ENCODE measurements at regions not wholly inside any gene's neighbourhood (a gene's known extent, or its start where the extent isn't known, plus 50 kb on each side); places are given as distances from the start of the nearest gene placed in this dataset.

GRCh38 chr14:101219896-101220703, 316.6 kb upstream of the RTL1 start:
- no peaks in the 10 kb centered on the region for H3K4me1 Mint-ChIP-seq
- no peaks in the 10 kb centered on the region for H3K27me3 ChIP-seq (ENCODE audit: insufficient read depth, low read length, poor library complexity, severe bottlenecking)
- H3K9me3 ChIP-seq (ENCODE audit: low read length): no peaks in the 10 kb centered on the region
- peaks cover 2 to 8% (median 3%) of the 10 kb centered on the region in 5 donors for H3K9me3 Mint-ChIP-seq
- H3K36me3 Mint-ChIP-seq: no peaks in the 10 kb centered on the region
- H3K27me3 Mint-ChIP-seq: peaks cover 16 to 19% of the 10 kb centered on the region in 2 donors
- no peaks in the 10 kb centered on the region for H3K36me3 ChIP-seq (ENCODE audit: insufficient read depth, low read length)
- POLR2A ChIA-PET: no interaction called here
- no peaks in the 10 kb centered on the region for H3K4me1 ChIP-seq (ENCODE audit: insufficient read depth, low read length)
- H3K27ac ChIP-seq (ENCODE audit: low read depth, low read length): no peak overlapping the region
- no peak overlapping the region for H3K4me3 Mint-ChIP-seq
- no peak for DNase-seq
- no peak overlapping the region for H3K4me3 ChIP-seq (ENCODE audit: low read length)
- no peak overlapping the region for H3K27ac Mint-ChIP-seq
- CTCF ChIA-PET: no interaction called here

GRCh38 chr14:101220921-101221510, 317.5 kb upstream of the RTL1 start:
- Histone ChIP-seq H3K36me3 (ENCODE audit: insufficient read depth, low read length) (no peaks in the 10 kb centered on the region), H3K4me1 (ENCODE audit: insufficient read depth, low read length) (no peaks in the 10 kb centered on the region), H3K9me3 (ENCODE audit: low read length) (no peaks in the 10 kb centered on the region), H3K27me3 (ENCODE audit: insufficient read depth, low read length, poor library complexity, severe bottlenecking) (no peaks in the 10 kb centered on the region), H3K4me3 (ENCODE audit: low read length) (no peak overlapping the region), H3K27ac (ENCODE audit: low read depth, low read length) (no peak overlapping the region)
- no peak overlapping the region for H3K27ac Mint-ChIP-seq
- DNase-seq: no peak
- ChIA-PET CTCF (no interaction called here), POLR2A (no interaction called here)
- H3K4me3 Mint-ChIP-seq: no peak overlapping the region
- H3K9me3 Mint-ChIP-seq: peaks cover 0 to 4% (median 0%) of the 10 kb centered on the region in 5 donors
- H3K27me3 Mint-ChIP-seq: peaks cover 18 to 19% of the 10 kb centered on the region in 2 donors
- no peaks in the 10 kb centered on the region for H3K36me3 Mint-ChIP-seq
- H3K4me1 Mint-ChIP-seq: no peaks in the 10 kb centered on the region

GRCh38 chr14:101221549-101222160, 318.1 kb upstream of the RTL1 start:
- no peak overlapping the region for H3K4me3 Mint-ChIP-seq
- no peaks in the 10 kb centered on the region for H3K36me3 Mint-ChIP-seq
- Histone ChIP-seq H3K27me3 (ENCODE audit: insufficient read depth, low read length, poor library complexity, severe bottlenecking) (no peaks in the 10 kb centered on the region), H3K4me1 (ENCODE audit: insufficient read depth, low read length) (no peaks in the 10 kb centered on the region), H3K9me3 (ENCODE audit: low read length) (no peaks in the 10 kb centered on the region), H3K27ac (ENCODE audit: low read depth, low read length) (no peak overlapping the region), H3K36me3 (ENCODE audit: insufficient read depth, low read length) (no peaks in the 10 kb centered on the region), H3K4me3 (ENCODE audit: low read length) (no peak overlapping the region)
- ChIA-PET POLR2A (no interaction called here), CTCF (no interaction called here)
- H3K4me1 Mint-ChIP-seq: no peaks in the 10 kb centered on the region
- H3K27ac Mint-ChIP-seq: no peak overlapping the region
- peaks cover 0 to 4% (median 0%) of the 10 kb centered on the region in 5 donors for H3K9me3 Mint-ChIP-seq
- peaks cover 18 to 21% of the 10 kb centered on the region in 2 donors for H3K27me3 Mint-ChIP-seq
- DNase-seq: no peak

GRCh38 chr14:101222362-101223070, 319.0 kb upstream of the RTL1 start:
- Histone ChIP-seq H3K36me3 (ENCODE audit: insufficient read depth, low read length) (no peaks in the 10 kb centered on the region), H3K4me3 (ENCODE audit: low read length) (no peak overlapping the region), H3K27ac (ENCODE audit: low read depth, low read length) (no peak overlapping the region), H3K4me1 (ENCODE audit: insufficient read depth, low read length) (no peaks in the 10 kb centered on the region), H3K27me3 (ENCODE audit: insufficient read depth, low read length, poor library complexity, severe bottlenecking) (no peaks in the 10 kb centered on the region), H3K9me3 (ENCODE audit: low read length) (no peaks in the 10 kb centered on the region)
- H3K27me3 Mint-ChIP-seq: peaks cover 18 to 22% of the 10 kb centered on the region in 2 donors
- no peak overlapping the region for H3K4me3 Mint-ChIP-seq
- no peak for DNase-seq
- POLR2A ChIA-PET: no interaction called here
- H3K27ac Mint-ChIP-seq: no peak overlapping the region
- H3K4me1 Mint-ChIP-seq: no peaks in the 10 kb centered on the region
- CTCF ChIA-PET: no interaction called here
- no peaks in the 10 kb centered on the region for H3K36me3 Mint-ChIP-seq
- peaks cover 0 to 4% (median 0%) of the 10 kb centered on the region in 5 donors for H3K9me3 Mint-ChIP-seq

DNA sequence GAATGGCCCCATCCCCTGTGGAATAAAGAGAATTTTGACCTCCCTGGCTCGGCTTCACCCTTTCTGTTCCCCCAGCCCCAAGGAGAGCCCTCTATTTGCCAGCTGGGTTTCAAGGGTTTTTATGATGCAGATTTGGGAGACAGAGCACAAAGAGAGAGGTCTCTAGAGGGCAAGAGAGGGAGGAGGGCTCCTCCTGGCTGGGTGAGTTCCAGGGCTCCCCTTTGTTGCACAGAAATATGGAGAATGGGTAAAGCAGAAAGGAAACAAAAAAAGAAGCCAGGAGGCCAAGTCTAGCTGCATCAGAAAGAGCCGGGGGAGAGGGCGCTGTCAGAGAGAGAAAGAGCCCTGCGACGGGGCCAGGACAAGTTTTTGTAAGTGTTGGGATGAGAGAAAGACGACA, 319.6 kb upstream of the RTL1 start:
- Histone ChIP-seq H3K27ac (ENCODE audit: low read depth, low read length) (no peak overlapping the region), H3K9me3 (ENCODE audit: low read length) (no peaks in the 10 kb centered on the region), H3K4me3 (ENCODE audit: low read length) (no peak overlapping the region), H3K4me1 (ENCODE audit: insufficient read depth, low read length) (no peaks in the 10 kb centered on the region), H3K27me3 (ENCODE audit: insufficient read depth, low read length, poor library complexity, severe bottlenecking) (no peaks in the 10 kb centered on the region), H3K36me3 (ENCODE audit: insufficient read depth, low read length) (no peaks in the 10 kb centered on the region)
- ChIA-PET CTCF (no interaction called here), POLR2A (no interaction called here)
- H3K27ac Mint-ChIP-seq: no peak overlapping the region
- H3K4me3 Mint-ChIP-seq: no peak overlapping the region
- no peaks in the 10 kb centered on the region for H3K36me3 Mint-ChIP-seq
- no peak for DNase-seq
- H3K4me1 Mint-ChIP-seq: no peaks in the 10 kb centered on the region
- H3K27me3 Mint-ChIP-seq: peaks cover 18 to 22% of the 10 kb centered on the region in 2 donors
- H3K9me3 Mint-ChIP-seq: peaks cover 0 to 4% (median 0%) of the 10 kb centered on the region in 5 donors

GRCh38 chr14:101223561-101224162, 320.1 kb upstream of the RTL1 start:
- no peak overlapping the region for H3K4me3 Mint-ChIP-seq
- Histone ChIP-seq H3K27ac (ENCODE audit: low read depth, low read length) (no peak overlapping the region), H3K9me3 (ENCODE audit: low read length) (no peaks in the 10 kb centered on the region), H3K4me3 (ENCODE audit: low read length) (no peak overlapping the region), H3K27me3 (ENCODE audit: insufficient read depth, low read length, poor library complexity, severe bottlenecking) (no peaks in the 10 kb centered on the region), H3K4me1 (ENCODE audit: insufficient read depth, low read length) (no peaks in the 10 kb centered on the region), H3K36me3 (ENCODE audit: insufficient read depth, low read length) (no peaks in the 10 kb centered on the region)
- POLR2A ChIA-PET: no interaction called here
- no peaks in the 10 kb centered on the region for H3K4me1 Mint-ChIP-seq
- no peaks in the 10 kb centered on the region for H3K36me3 Mint-ChIP-seq
- no peak overlapping the region for H3K27ac Mint-ChIP-seq
- CTCF ChIA-PET: no interaction called here
- peaks cover 0 to 4% (median 0%) of the 10 kb centered on the region in 5 donors for H3K9me3 Mint-ChIP-seq
- H3K27me3 Mint-ChIP-seq: peaks cover 18 to 22% of the 10 kb centered on the region in 2 donors
- DNase-seq: no peak

GRCh38 chr14:101224356-101225156, 321.0 kb upstream of the RTL1 start:
- ChIA-PET POLR2A (no interaction called here), CTCF (no interaction called here)
- Mint-ChIP-seq H3K36me3 (no peaks in the 10 kb centered on the region), H3K4me3 (no peak overlapping the region), H3K4me1 (no peaks in the 10 kb centered on the region), H3K9me3 (peaks cover 0 to 4% (median 0%) of the 10 kb centered on the region in 5 donors), H3K27ac (no peak overlapping the region), H3K27me3 (peaks cover 18 to 22% of the 10 kb centered on the region in 2 donors)
- Histone ChIP-seq H3K9me3 (ENCODE audit: low read length) (no peaks in the 10 kb centered on the region), H3K4me3 (ENCODE audit: low read length) (no peak overlapping the region), H3K4me1 (ENCODE audit: insufficient read depth, low read length) (no peaks in the 10 kb centered on the region), H3K27ac (ENCODE audit: low read depth, low read length) (no peak overlapping the region), H3K36me3 (ENCODE audit: insufficient read depth, low read length) (no peaks in the 10 kb centered on the region), H3K27me3 (ENCODE audit: insufficient read depth, low read length, poor library complexity, severe bottlenecking) (no peaks in the 10 kb centered on the region)
- no peak for DNase-seq
